ENCODE measurements at regions not wholly inside any gene's neighbourhood (a gene's known extent, or its start where the extent isn't known, plus 50 kb on each side); places are given as distances from the start of the nearest gene placed in this dataset.

DNA sequence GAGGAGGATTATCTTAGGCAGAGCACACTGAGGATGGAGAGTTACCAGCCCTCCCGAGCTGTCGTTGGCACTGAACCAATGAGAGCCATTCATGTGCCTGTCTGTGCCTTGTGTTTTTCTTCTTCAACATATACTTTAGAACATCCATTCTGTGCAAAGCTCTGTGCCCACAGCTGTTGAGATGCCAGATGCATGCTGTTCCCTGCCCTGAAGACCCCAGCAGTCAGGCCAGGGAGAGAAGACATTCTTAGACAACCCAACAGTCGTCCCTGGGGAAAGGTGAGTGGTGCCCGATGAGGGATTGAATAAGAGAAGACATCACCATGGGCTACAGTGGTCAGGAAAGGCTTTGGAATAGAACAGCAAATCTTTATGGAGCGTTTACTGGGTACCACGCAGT is 114.1 kb downstream of the NRN1 start:
- TF ChIP-seq, protein P1, sequence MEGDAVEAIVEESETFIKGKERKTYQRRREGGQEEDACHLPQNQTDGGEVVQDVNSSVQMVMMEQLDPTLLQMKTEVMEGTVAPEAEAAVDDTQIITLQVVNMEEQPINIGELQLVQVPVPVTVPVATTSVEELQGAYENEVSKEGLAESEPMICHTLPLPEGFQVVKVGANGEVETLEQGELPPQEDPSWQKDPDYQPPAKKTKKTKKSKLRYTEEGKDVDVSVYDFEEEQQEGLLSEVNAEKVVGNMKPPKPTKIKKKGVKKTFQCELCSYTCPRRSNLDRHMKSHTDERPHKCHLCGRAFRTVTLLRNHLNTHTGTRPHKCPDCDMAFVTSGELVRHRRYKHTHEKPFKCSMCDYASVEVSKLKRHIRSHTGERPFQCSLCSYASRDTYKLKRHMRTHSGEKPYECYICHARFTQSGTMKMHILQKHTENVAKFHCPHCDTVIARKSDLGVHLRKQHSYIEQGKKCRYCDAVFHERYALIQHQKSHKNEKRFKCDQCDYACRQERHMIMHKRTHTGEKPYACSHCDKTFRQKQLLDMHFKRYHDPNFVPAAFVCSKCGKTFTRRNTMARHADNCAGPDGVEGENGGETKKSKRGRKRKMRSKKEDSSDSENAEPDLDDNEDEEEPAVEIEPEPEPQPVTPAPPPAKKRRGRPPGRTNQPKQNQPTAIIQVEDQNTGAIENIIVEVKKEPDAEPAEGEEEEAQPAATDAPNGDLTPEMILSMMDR (IDR thresholded peaks at IDR 0.05) = no peak
- TF ChIP-seq EP300 (IDR thresholded peaks at IDR 0.05) (no peak), POLR2A (IDR thresholded peaks at IDR 0.05) (no peak)

Data from ovary (tissue), 3 donors.